PC-3 (cell line): ENCODE measurements at regions not wholly inside any gene's neighbourhood (a gene's known extent, or its start where the extent isn't known, plus 50 kb on each side); places are given as distances from the start of the nearest gene placed in this dataset.

Source experiments
- ATAC-seq: fragments of 200-7000 bp; cut with Tn5 transposase; 2 replicates; pipeline ENCODE4 v1.9.1; 2020; ENCODE audit warnings: mild to moderate bottlenecking, moderate library complexity
- BruUV-seq: library from RNA; stranded (reverse); fragments of 400-500 nt; replicated peaks from 2 replicates; lab custom pipeline; 2021; lab: Mats Ljungman, UMichigan
- CTCF ChIA-PET: fragments of 300-600 bp; sonication (Branson Sonifier 250); formaldehyde crosslinking; loops from one replicate; lab custom pipeline; 2022; ENCODE audit warnings: antibody characterized with exemption; lab: Charles Lee
- POLR2A ChIA-PET: fragments of 300-600 bp; sonication (Branson Sonifier 250); formaldehyde crosslinking; loops from one replicate; lab custom pipeline; 2022; ENCODE audit warnings: antibody characterized with exemption; ENCODE audit not compliant: unreplicated experiment; lab: Charles Lee
- DNase-seq: peaks from one replicate; pipeline ENCODE4 v3.0.0-alpha.2; 2015
- H2AFZ ChIP-seq: fragments of 300-600 bp; sonication (generic); 2 replicates; pipeline ENCODE4 v1.6.0; 2016; ENCODE audit warnings: antibody characterized with exemption, low read length
- H3F3A ChIP-seq: fragments of 300-600 bp; sonication (generic); one replicate; pipeline ENCODE4 v1.6.0; 2017; ENCODE audit warnings: antibody characterized with exemption, low read length, control low read depth, mild to moderate bottlenecking; ENCODE audit not compliant: unreplicated experiment
- H3K27ac ChIP-seq: fragments of 300-600 bp; sonication (generic); 2 replicates; pipeline ENCODE4 v1.5.1; 2016; ENCODE audit warnings: mild to moderate bottlenecking, low read length
- H3K27me3 ChIP-seq: fragments of 300-600 bp; sonication (generic); 2 replicates; pipeline ENCODE4 v1.6.1; 2016; ENCODE audit warnings: low read length, mixed read lengths
- H3K36me3 ChIP-seq: fragments of 300-600 bp; sonication (generic); 2 replicates; pipeline ENCODE4 v1.6.1; 2016; ENCODE audit warnings: low read depth, mixed run types, low read length, mixed read lengths
- H3K4me1 ChIP-seq: fragments of 300-600 bp; sonication (generic); 2 replicates; pipeline ENCODE4 v1.5.1; 2016; ENCODE audit warnings: low read length; ENCODE audit not compliant: insufficient read depth
- H3K4me2 ChIP-seq: fragments of 300-600 bp; sonication (generic); 2 replicates; pipeline ENCODE4 v1.6.0; 2016; ENCODE audit warnings: low read length
- H3K4me3 ChIP-seq: fragments of 300-600 bp; sonication (generic); 2 replicates; pipeline ENCODE4 v1.5.1; 2016; ENCODE audit warnings: mild to moderate bottlenecking, low read length, mixed read lengths
- H3K79me2 ChIP-seq: fragments of 300-600 bp; sonication (generic); 2 replicates; pipeline ENCODE4 v1.6.1; 2017; ENCODE audit warnings: low read length, mixed read lengths
- H3K9ac ChIP-seq: fragments of 300-600 bp; sonication (generic); 2 replicates; pipeline ENCODE4 v1.6.0; 2016; ENCODE audit warnings: mild to moderate bottlenecking, low read length
- H3K9me2 ChIP-seq: fragments of 300-600 bp; sonication (generic); replicated peaks from 2 replicates; pipeline ENCODE4 v1.6.1; 2016; ENCODE audit warnings: mixed run types, low read length, mixed read lengths
- H3K9me3 ChIP-seq: fragments of 300-600 bp; sonication (generic); 2 replicates; pipeline ENCODE4 v1.6.1; 2016; ENCODE audit warnings: low read length, mixed read lengths
- H4K20me1 ChIP-seq: fragments of 300-600 bp; sonication (generic); 2 replicates; pipeline ENCODE4 v1.6.1; 2016; ENCODE audit warnings: low read length, mixed read lengths
- EZH2 ChIP-seq: fragments of 300-600 bp; sonication (generic); IDR thresholded peaks from one replicate; pipeline ENCODE4 v1.6.1; 2017; ENCODE audit warnings: antibody characterized with exemption, mild to moderate bottlenecking, low read length; ENCODE audit not compliant: unreplicated experiment
- EZH2phosphoT487 ChIP-seq: fragments of 300-600 bp; sonication (generic); IDR thresholded peaks from 2 replicates; pipeline ENCODE4 v1.6.1; 2018; ENCODE audit warnings: mild to moderate bottlenecking, antibody characterized with exemption, low read length, borderline replicate concordance
- intact Hi-C: fragments of 100-400 bp; cut with micrococcal nuclease; formaldehyde crosslinking; loops from 2 replicates; pipeline ENCODE4 v1.9.0; 2023
- TF ChIP-seq, protein P1 (sequence below): fragments of 300-600 bp; sonication (generic); conservative IDR thresholded peaks from 2 replicates; pipeline ENCODE4 v1.5.1; 2017; ENCODE audit warnings: antibody characterized with exemption, low read depth, mild to moderate bottlenecking, low read length

GRCh38 chr5:114839360-114839759, 330.3 kb downstream of the TRIM36 start:
- Histone ChIP-seq H3K4me3 (no peak overlapping the region), H3K36me3 (no peaks in the 10 kb centered on the region), H3K4me1 (no peaks in the 10 kb centered on the region), H4K20me1 (no peaks in the 10 kb centered on the region), H3K27ac (no peak overlapping the region), H3K27me3 (no peaks in the 10 kb centered on the region), H3F3A (no peaks in the 10 kb centered on the region), H3K4me2 (no peak overlapping the region), H3K9me3 (no peaks in the 10 kb centered on the region), H3K9ac (no peak overlapping the region), H3K79me2 (no peaks in the 10 kb centered on the region), H2AFZ (no peak overlapping the region), H3K9me2 (no peaks in the 10 kb centered on the region)
- no peak for DNase-seq
- intact Hi-C loops, result no loop called here
- ATAC-seq, result no peak
- no TSS peak for BruUV-seq
- POLR2A ChIA-PET, result no interaction called here
- TF ChIP-seq, protein P1, sequence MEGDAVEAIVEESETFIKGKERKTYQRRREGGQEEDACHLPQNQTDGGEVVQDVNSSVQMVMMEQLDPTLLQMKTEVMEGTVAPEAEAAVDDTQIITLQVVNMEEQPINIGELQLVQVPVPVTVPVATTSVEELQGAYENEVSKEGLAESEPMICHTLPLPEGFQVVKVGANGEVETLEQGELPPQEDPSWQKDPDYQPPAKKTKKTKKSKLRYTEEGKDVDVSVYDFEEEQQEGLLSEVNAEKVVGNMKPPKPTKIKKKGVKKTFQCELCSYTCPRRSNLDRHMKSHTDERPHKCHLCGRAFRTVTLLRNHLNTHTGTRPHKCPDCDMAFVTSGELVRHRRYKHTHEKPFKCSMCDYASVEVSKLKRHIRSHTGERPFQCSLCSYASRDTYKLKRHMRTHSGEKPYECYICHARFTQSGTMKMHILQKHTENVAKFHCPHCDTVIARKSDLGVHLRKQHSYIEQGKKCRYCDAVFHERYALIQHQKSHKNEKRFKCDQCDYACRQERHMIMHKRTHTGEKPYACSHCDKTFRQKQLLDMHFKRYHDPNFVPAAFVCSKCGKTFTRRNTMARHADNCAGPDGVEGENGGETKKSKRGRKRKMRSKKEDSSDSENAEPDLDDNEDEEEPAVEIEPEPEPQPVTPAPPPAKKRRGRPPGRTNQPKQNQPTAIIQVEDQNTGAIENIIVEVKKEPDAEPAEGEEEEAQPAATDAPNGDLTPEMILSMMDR, result no peak
- TF ChIP-seq EZH2, result no peak
- TF ChIP-seq EZH2phosphoT487, result no peak
- CTCF ChIA-PET, result no interaction called here

DNA sequence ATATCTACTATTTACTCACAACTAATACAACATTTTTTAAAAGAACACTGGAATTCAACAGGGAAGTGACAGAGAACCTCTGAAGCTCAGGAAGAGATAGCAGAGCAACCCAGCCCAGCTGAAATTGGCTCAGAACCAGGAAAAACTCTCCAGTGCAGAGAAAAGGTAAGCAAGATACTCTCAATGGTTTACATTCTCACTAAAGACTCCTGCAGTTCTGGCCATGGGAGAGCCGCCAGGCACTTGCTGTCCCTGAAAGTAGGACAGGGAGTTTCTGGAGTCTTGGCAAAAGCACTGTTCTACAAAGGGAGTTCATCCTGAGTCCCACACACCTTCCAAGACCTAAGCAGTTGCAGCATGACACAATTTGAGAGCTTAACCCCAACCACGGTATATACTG, 330.8 kb downstream of the TRIM36 start:
- Histone ChIP-seq H3K79me2 (no peaks in the 10 kb centered on the region), H3K36me3 (no peaks in the 10 kb centered on the region), H3K27me3 (no peaks in the 10 kb centered on the region), H3K4me3 (no peak overlapping the region), H3K9me3 (no peaks in the 10 kb centered on the region), H3K9ac (no peak overlapping the region), H3K9me2 (no peaks in the 10 kb centered on the region), H3K4me1 (no peaks in the 10 kb centered on the region), H3K27ac (no peak overlapping the region), H3F3A (no peaks in the 10 kb centered on the region), H4K20me1 (no peaks in the 10 kb centered on the region), H2AFZ (no peak overlapping the region), H3K4me2 (no peak overlapping the region)
- POLR2A ChIA-PET, result no interaction called here
- intact Hi-C loops, result no loop called here
- CTCF ChIA-PET, result no interaction called here
- ATAC-seq (no peak), DNase-seq (no peak)
- no peak for TF ChIP-seq EZH2
- TF ChIP-seq EZH2phosphoT487, result no peak
- TF ChIP-seq, protein P1, result no peak
- BruUV-seq, result no TSS peak

DNA sequence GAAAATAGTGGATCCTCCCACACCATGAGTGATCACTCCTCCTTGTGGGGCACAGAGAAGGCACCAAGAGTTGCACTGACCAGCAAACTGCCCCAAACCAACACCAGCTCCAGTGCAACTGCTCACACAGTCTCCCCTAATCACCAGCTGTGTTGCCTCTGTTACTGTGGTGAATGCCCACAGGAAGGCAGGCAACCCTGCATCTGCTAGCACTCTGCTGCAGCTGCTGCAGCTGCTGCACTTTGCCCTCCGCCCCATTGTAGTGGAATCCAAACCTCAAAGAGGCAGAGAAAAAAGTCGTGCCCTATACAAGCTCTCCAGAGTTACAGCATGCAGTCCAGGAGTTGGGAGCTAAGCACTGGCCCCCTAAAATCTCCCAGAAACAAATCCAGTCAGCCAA, 339.6 kb downstream of the TRIM36 start:
- Histone ChIP-seq H3K27me3 (no peaks in the 10 kb centered on the region), H3K9me3 (0 out of 2 replicates have a peak, but pooled peaks cover 6% of the 10 kb centered on the region), H3K27ac (no peak overlapping the region), H3K79me2 (no peaks in the 10 kb centered on the region), H4K20me1 (no peaks in the 10 kb centered on the region), H2AFZ (no peak overlapping the region), H3K4me1 (no peaks in the 10 kb centered on the region), H3K9ac (no peak overlapping the region), H3K9me2 (no peaks in the 10 kb centered on the region), H3K36me3 (no peaks in the 10 kb centered on the region), H3K4me3 (no peak overlapping the region), H3K4me2 (no peak overlapping the region), H3F3A (no peaks in the 10 kb centered on the region)
- ChIA-PET POLR2A (no interaction called here), CTCF (no interaction called here)
- no peak for DNase-seq
- ATAC-seq, result no peak
- intact Hi-C loops, result no loop called here
- BruUV-seq, result no TSS peak
- TF ChIP-seq, protein P1, result no peak
- no peak for TF ChIP-seq EZH2phosphoT487
- TF ChIP-seq EZH2, result no peak
